H1 (cell line): ENCODE measurements at regions not wholly inside any gene's neighbourhood (a gene's known extent, or its start where the extent isn't known, plus 50 kb on each side); places are given as distances from the start of the nearest gene placed in this dataset.

Experiments used
- CTCF ChIA-PET: fragments of 300-600 bp; sonication (Branson Sonifier 250); formaldehyde crosslinking; loops from one replicate; lab custom pipeline; 2021; ENCODE audit not compliant: partially characterized antibody; lab: Charles Lee
- POLR2A ChIA-PET: fragments of 300-600 bp; sonication (Branson Sonifier 250); formaldehyde crosslinking; loops from one replicate; lab custom pipeline; 2021; ENCODE audit warnings: inconsistent platforms; ENCODE audit not compliant: partially characterized antibody; lab: Charles Lee
- DNase-seq, 2 experiments: peaks; one replicate each; pipeline versions ENCODE4 v3.0.0 to v3.0.0-alpha.2; 2010 to 2022; ENCODE audit warnings: low spot score in 2 of 2, low read depth in 1 of 2, mixed read lengths in 1 of 2
- FAIRE-seq: peaks from 2 replicates; lab custom pipeline; 2011; peaks lifted over from hg19 to GRCh38; lab: Jason Lieb, UNC
- H2AFZ ChIP-seq: 2 replicates; pipeline ENCODE4 v1.8.1; 2012; ENCODE audit warnings: low read length, inconsistent platforms
- H2AK5ac ChIP-seq: 2 replicates; pipeline ENCODE4 v1.6.1; 2013; ENCODE audit warnings: low read depth, low read length
- H2BK120ac ChIP-seq: replicated peaks from 2 replicates; pipeline ENCODE3; 2013; ENCODE audit warnings: low read depth, low read length, inconsistent platforms
- H2BK12ac ChIP-seq: 2 replicates; pipeline ENCODE4 v1.6.1; 2013; ENCODE audit warnings: low read depth, low read length
- H2BK15ac ChIP-seq: 2 replicates; pipeline ENCODE4 v1.6.1; 2013; ENCODE audit warnings: low read length
- H2BK20ac ChIP-seq: 2 replicates; pipeline ENCODE4 v1.6.1; 2013; ENCODE audit warnings: low read length
- H2BK5ac ChIP-seq: 2 replicates; pipeline ENCODE4 v1.6.1; 2013; ENCODE audit warnings: low read depth, low read length
- H3K14ac ChIP-seq: 2 replicates; pipeline ENCODE4 v1.6.1; 2013; ENCODE audit warnings: inconsistent platforms; ENCODE audit not compliant: insufficient read length
- H3K18ac ChIP-seq: 2 replicates; pipeline ENCODE4 v1.6.1; 2013; ENCODE audit warnings: low read length; ENCODE audit errors: extremely low read depth
- H3K23ac ChIP-seq: 2 replicates; pipeline ENCODE4 v1.6.1; 2013; ENCODE audit warnings: inconsistent platforms; ENCODE audit not compliant: insufficient read length
- H3K23me2 ChIP-seq: 2 replicates; pipeline ENCODE4 v1.6.1; 2013; ENCODE audit warnings: low read depth, low read length
- H3K27ac ChIP-seq: 2 replicates; pipeline ENCODE4 v1.6.1; 2011; ENCODE audit warnings: low read depth, low read length, inconsistent platforms
- H3K27me3 ChIP-seq, 4 experiments: replicated peaks in 1 of 4; 1 replicate in 1 of 4; 2 replicates in 3 of 4; pipeline versions ENCODE4 v1.6.1 to v1.8.1; 2011 to 2013; ENCODE audit warnings: low read length in 3 of 4, mild to moderate bottlenecking in 3 of 4, inconsistent platforms in 2 of 4, mixed read lengths in 2 of 4, moderate library complexity in 1 of 4; ENCODE audit not compliant: control insufficient read depth in 3 of 4, insufficient read depth in 3 of 4; ENCODE audit errors: extremely low read depth in 1 of 4
- H3K36me3 ChIP-seq, 4 experiments: 2 replicates each; pipeline versions ENCODE4 v1.6.1 to v1.8.1; 2011 to 2013; ENCODE audit warnings: mild to moderate bottlenecking in 4 of 4, low read length in 3 of 4, moderate library complexity in 2 of 4, control low read depth in 1 of 4, inconsistent platforms in 1 of 4; ENCODE audit not compliant: insufficient read depth in 4 of 4, control insufficient read depth in 2 of 4
- H3K4ac ChIP-seq: replicated peaks from 2 replicates; pipeline ENCODE3; 2013; ENCODE audit warnings: low read length, low read depth, mixed read lengths, inconsistent platforms; ENCODE audit not compliant: insufficient read length
- H3K4me1 ChIP-seq, 4 experiments: replicated peaks in 1 of 4; 1 replicate in 1 of 4; 2 replicates in 3 of 4; pipeline versions ENCODE4 v1.6.1 to v1.8.1; 2011 to 2013; ENCODE audit warnings: low read length in 3 of 4, inconsistent platforms in 2 of 4, mixed read lengths in 1 of 4; ENCODE audit not compliant: insufficient read depth in 4 of 4, control insufficient read depth in 3 of 4
- H3K4me2 ChIP-seq, 2 experiments: 2 replicates each; pipeline versions ENCODE4 v1.6.1 to v1.8.1; 2011 to 2013; ENCODE audit warnings: low read depth in 2 of 2, low read length in 2 of 2, control low read depth in 1 of 2, inconsistent platforms in 1 of 2, mild to moderate bottlenecking in 1 of 2; ENCODE audit not compliant: insufficient read depth in 1 of 2
- H3K4me3 ChIP-seq, 4 experiments: fragments of 200-600, 300-600 bp in 1 of 4; sonication (generic), shearing (Covaris generic), sonication (Bioruptor Twin) in 1 of 4; 2 replicates each; pipeline versions ENCODE4 v1.5.1 to v1.8.1; 2011 to 2016; ENCODE audit warnings: low read length in 4 of 4, low read depth in 3 of 4, control low read depth in 2 of 4, inconsistent platforms in 2 of 4, mild to moderate bottlenecking in 2 of 4, mixed read lengths in 1 of 4, moderate library complexity in 1 of 4; ENCODE audit not compliant: insufficient read depth in 2 of 4; ENCODE audit errors: extremely low read depth in 1 of 4
- H3K56ac ChIP-seq: replicated peaks from 2 replicates; pipeline ENCODE3; 2013; ENCODE audit warnings: low read depth, mild to moderate bottlenecking, mixed read lengths, low read length, inconsistent platforms; ENCODE audit not compliant: insufficient read length
- H3K79me1 ChIP-seq: 2 replicates; pipeline ENCODE4 v1.6.1; 2013; ENCODE audit warnings: low read depth, low read length, control low read depth
- H3K79me2 ChIP-seq, 2 experiments: 2 replicates each; pipeline versions ENCODE4 v1.6.1 to v1.8.1; 2012 to 2013; ENCODE audit warnings: low read length in 2 of 2, mild to moderate bottlenecking in 2 of 2, inconsistent platforms in 1 of 2; ENCODE audit not compliant: insufficient read depth in 2 of 2, control insufficient read depth in 1 of 2
- H3K9ac ChIP-seq, 4 experiments: replicated peaks in 1 of 4; 1 replicate in 1 of 4; 2 replicates in 3 of 4; pipeline versions ENCODE4 v1.6.1 to v1.8.1; 2011 to 2013; ENCODE audit warnings: low read depth in 3 of 4, low read length in 3 of 4, control low read depth in 2 of 4, mild to moderate bottlenecking in 2 of 4, moderate library complexity in 2 of 4, inconsistent platforms in 1 of 4; ENCODE audit errors: extremely low read depth in 1 of 4
- H3K9me3 ChIP-seq, 2 experiments: 2 replicates each; pipeline versions ENCODE4 v1.6.1 to v1.8.1; 2012 to 2013; ENCODE audit warnings: mild to moderate bottlenecking in 2 of 2, moderate library complexity in 2 of 2, control low read depth in 1 of 2, inconsistent platforms in 1 of 2, low read depth in 1 of 2, low read length in 1 of 2, mixed read lengths in 1 of 2; ENCODE audit not compliant: insufficient read depth in 2 of 2
- H4K20me1 ChIP-seq, 2 experiments: replicated peaks in 1 of 2; 2 replicates each; pipeline versions ENCODE3 to v1.8.1; 2011 to 2013; ENCODE audit warnings: inconsistent platforms in 2 of 2, low read length in 2 of 2, mild to moderate bottlenecking in 1 of 2; ENCODE audit not compliant: insufficient read depth in 2 of 2, control insufficient read depth in 1 of 2
- H4K5ac ChIP-seq: 2 replicates; pipeline ENCODE4 v1.6.1; 2013; ENCODE audit warnings: low read length, low read depth, mixed read lengths, inconsistent platforms; ENCODE audit not compliant: insufficient read length
- H4K8ac ChIP-seq: 2 replicates; pipeline ENCODE4 v1.8.0; 2013; ENCODE audit warnings: mild to moderate bottlenecking, moderate library complexity, low read length, inconsistent platforms; ENCODE audit not compliant: insufficient read depth; ENCODE audit errors: extremely low read depth
- H4K91ac ChIP-seq: replicated peaks from 2 replicates; pipeline ENCODE3; 2013; ENCODE audit warnings: low read length, mixed read lengths, inconsistent platforms; ENCODE audit not compliant: insufficient read length
- CTBP2 ChIP-seq: IDR thresholded peaks from 2 replicates; pipeline ENCODE4 v1.7.0; 2011; ENCODE audit warnings: borderline replicate concordance, mild to moderate bottlenecking, moderate library complexity, mixed read lengths, low read length; ENCODE audit not compliant: insufficient read depth, insufficient read length
- EP300 ChIP-seq, 2 experiments: IDR thresholded peaks; 1 replicate in 1 of 2; 2 replicates in 1 of 2; pipeline ENCODE4 v1.6.1; 2011 to 2012; ENCODE audit warnings: low read depth in 2 of 2, low read length in 2 of 2, mild to moderate bottlenecking in 2 of 2, borderline replicate concordance in 1 of 2, inconsistent platforms in 1 of 2, moderate library complexity in 1 of 2
- EZH2 ChIP-seq: fragments of 200-600 bp; sonication (generic); IDR thresholded peaks from 2 replicates; pipeline ENCODE4 v1.7.1; 2012; ENCODE audit warnings: low read depth, mild to moderate bottlenecking, moderate library complexity, low read length, inconsistent platforms; ENCODE audit not compliant: severe bottlenecking
- RXRA ChIP-seq: IDR thresholded peaks from 2 replicates; pipeline ENCODE4 v1.6.1; 2011; ENCODE audit warnings: low read depth, mild to moderate bottlenecking, low read length, moderate library complexity; ENCODE audit not compliant: insufficient read depth
- SIX5 ChIP-seq: IDR thresholded peaks from 2 replicates; pipeline ENCODE4 v1.6.1; 2011; ENCODE audit warnings: mild to moderate bottlenecking, low read depth, low read length
- SP4 ChIP-seq: IDR thresholded peaks from 2 replicates; pipeline ENCODE4 v1.6.1; 2012; ENCODE audit warnings: low read length, inconsistent platforms
- ZNF274 ChIP-seq: IDR thresholded peaks from 2 replicates; pipeline ENCODE4 v1.7.0; 2012; ENCODE audit warnings: low read length, borderline replicate concordance; ENCODE audit errors: extremely low read depth

GRCh38 chr2:220678943-220679342, 893.2 kb downstream of the EPHA4 start:
- POLR2A ChIA-PET = no interaction called here

More at GRCh38 chr2:220678943-220679342, 893.2 kb downstream of the EPHA4 start:
- H3K27me3 ChIP-seq = no peaks in the 10 kb centered on the region
- CTCF ChIA-PET = no interaction called here
- no peak overlapping the region for H3K14ac ChIP-seq
- no peak overlapping the region for H3K4me2 ChIP-seq
- no peak overlapping the region for H3K4me3 ChIP-seq
- no peak overlapping the region for H3K4ac ChIP-seq
- H3K18ac ChIP-seq = no peak overlapping the region
- H2BK12ac ChIP-seq = no peak overlapping the region
- no peaks in the 10 kb centered on the region for H4K20me1 ChIP-seq
- FAIRE-seq (no peak), DNase-seq (no peak)
- H3K79me2 ChIP-seq = no peaks in the 10 kb centered on the region
- no peak overlapping the region for H3K27ac ChIP-seq
- no peaks in the 10 kb centered on the region for H3K36me3 ChIP-seq
- H2BK15ac ChIP-seq = no peak overlapping the region
- TF ChIP-seq SP4 (no peak), CTBP2 (no peak), EP300 (IDR thresholded peaks at IDR 0.05; ENCODE audit: borderline replicate concordance in 1 of 2, low read depth in 2 of 2, low read length in 2 of 2) (no peak), RXRA (no peak), ZNF274 (no peak), SIX5 (no peak), EZH2 (no peak)
- H2BK120ac ChIP-seq = no peak overlapping the region
- H3K4me1 ChIP-seq = no peaks in the 10 kb centered on the region; a peak in 1 of 7 replicates
- H2AFZ ChIP-seq = no peak overlapping the region
- no peak overlapping the region for H4K5ac ChIP-seq
- H2BK20ac ChIP-seq = no peak overlapping the region
- H2BK5ac ChIP-seq = no peak overlapping the region
- no peak overlapping the region for H3K23ac ChIP-seq
- H2AK5ac ChIP-seq = no peak overlapping the region
- no peak overlapping the region for H4K8ac ChIP-seq
- no peak overlapping the region for H4K91ac ChIP-seq
- no peaks in the 10 kb centered on the region for H3K79me1 ChIP-seq
- no peak overlapping the region for H3K9ac ChIP-seq
- H3K9me3 ChIP-seq = no peaks in the 10 kb centered on the region
- H3K23me2 ChIP-seq = no peaks in the 10 kb centered on the region
- no peak overlapping the region for H3K56ac ChIP-seq
